IMR-90 (cell line): ENCODE measurements at regions not wholly inside any gene's neighbourhood (a gene's known extent, or its start where the extent isn't known, plus 50 kb on each side); places are given as distances from the start of the nearest gene placed in this dataset.

Experiments
- ATAC-seq: fragments of 200-7000 bp; cut with Tn5 transposase; 2 replicates; pipeline ENCODE4 v1.9.1; 2020; ENCODE audit warnings: low read depth, mild to moderate bottlenecking, moderate library complexity
- BruUV-seq: library from RNA; stranded (reverse); fragments of 400-500 nt; replicated peaks from 2 replicates; lab custom pipeline; 2021; lab: Mats Ljungman, UMichigan
- CTCF ChIA-PET: fragments of 300-600 bp; formaldehyde crosslinking; extraction: SDS; loops from one replicate; lab custom pipeline; 2021; ENCODE audit warnings: antibody characterized with exemption; lab: Yijun Ruan, JAX
- POLR2A ChIA-PET: fragments of 300-600 bp; sonication (Branson Sonifier 250); formaldehyde crosslinking; loops from one replicate; lab custom pipeline; 2022; ENCODE audit warnings: antibody characterized with exemption; ENCODE audit not compliant: unreplicated experiment; lab: Charles Lee
- DNase-seq: peaks from one replicate; pipeline ENCODE4 v3.0.0; 2013
- H2AFZ ChIP-seq: replicated peaks from 2 replicates; pipeline ENCODE3; 2013; ENCODE audit warnings: low read length, mild to moderate bottlenecking; ENCODE audit not compliant: poor library complexity
- H2AK5ac ChIP-seq: 2 replicates; pipeline ENCODE4 v1.6.1; 2013; ENCODE audit warnings: low read depth, low read length, inconsistent platforms
- H2AK9ac ChIP-seq: replicated peaks from 2 replicates; pipeline ENCODE3; 2013; ENCODE audit warnings: mild to moderate bottlenecking, low read depth, low read length, moderate library complexity; ENCODE audit not compliant: poor library complexity
- H2BK120ac ChIP-seq: 2 replicates; pipeline ENCODE4 v1.6.1; 2013; ENCODE audit warnings: low read depth, low read length, inconsistent platforms
- H2BK15ac ChIP-seq: 3 replicates; pipeline ENCODE4 v1.6.1; 2013; ENCODE audit warnings: low read depth, low read length, inconsistent platforms
- H2BK20ac ChIP-seq: 2 replicates; pipeline ENCODE4 v1.6.1; 2013; ENCODE audit warnings: low read depth, mild to moderate bottlenecking, inconsistent platforms, low read length, moderate library complexity
- H2BK5ac ChIP-seq: 2 replicates; pipeline ENCODE4 v1.6.1; 2013; ENCODE audit warnings: mild to moderate bottlenecking, low read depth, low read length, inconsistent platforms; ENCODE audit not compliant: poor library complexity, severe bottlenecking
- H3K14ac ChIP-seq: replicated peaks from 2 replicates; pipeline ENCODE4 v1.6.1; 2013; ENCODE audit warnings: low read depth, low read length, inconsistent platforms
- H3K18ac ChIP-seq: 2 replicates; pipeline ENCODE4 v1.6.1; 2013; ENCODE audit warnings: low read depth, low read length, control low read depth
- H3K23ac ChIP-seq: 2 replicates; pipeline ENCODE4 v1.6.1; 2013; ENCODE audit warnings: low read depth, low read length, inconsistent platforms
- H3K27ac ChIP-seq: 2 replicates; pipeline ENCODE4 v1.5.1; 2013; ENCODE audit warnings: mild to moderate bottlenecking, control low read depth, low read length; ENCODE audit not compliant: insufficient read depth
- H3K27me3 ChIP-seq: 2 replicates; pipeline ENCODE4 v1.6.1; 2013; ENCODE audit warnings: low read length; ENCODE audit not compliant: control insufficient read depth, insufficient read depth
- H3K36me3 ChIP-seq: 2 replicates; pipeline ENCODE4 v1.6.1; 2013; ENCODE audit warnings: low read length, mixed read lengths; ENCODE audit not compliant: control insufficient read depth, insufficient read depth
- H3K4ac ChIP-seq: 2 replicates; pipeline ENCODE4 v1.6.1; 2013; ENCODE audit warnings: low read depth, low read length, inconsistent platforms
- H3K4me1 ChIP-seq: 2 replicates; pipeline ENCODE4 v1.6.1; 2013; ENCODE audit warnings: low read length, mixed read lengths; ENCODE audit not compliant: control insufficient read depth, insufficient read depth
- H3K4me2 ChIP-seq: 2 replicates; pipeline ENCODE4 v1.6.1; 2013; ENCODE audit warnings: low read depth, mild to moderate bottlenecking, control low read depth, low read length, moderate library complexity
- H3K4me3 ChIP-seq: 2 replicates; pipeline ENCODE4 v1.5.1; 2013; ENCODE audit warnings: low read depth, mild to moderate bottlenecking, control low read depth, low read length, moderate library complexity; ENCODE audit not compliant: insufficient read depth
- H3K56ac ChIP-seq: 2 replicates; pipeline ENCODE4 v1.6.1; 2013; ENCODE audit warnings: low read length, inconsistent platforms; ENCODE audit not compliant: insufficient read depth; ENCODE audit errors: extremely low read depth
- H3K79me1 ChIP-seq, 2 experiments: 2 replicates each; pipeline ENCODE4 v1.6.1; 2013; ENCODE audit warnings: low read length in 2 of 2, inconsistent platforms in 1 of 2, low read depth in 1 of 2
- H3K9ac ChIP-seq: 2 replicates; pipeline ENCODE4 v1.6.1; 2013; ENCODE audit warnings: low read depth, low read length, control low read depth
- H3K9me1 ChIP-seq: 2 replicates; pipeline ENCODE4 v1.6.1; 2013; ENCODE audit warnings: low read length, inconsistent platforms; ENCODE audit not compliant: insufficient read depth
- H3K9me3 ChIP-seq: 2 replicates; pipeline ENCODE4 v1.6.1; 2013; ENCODE audit warnings: low read length; ENCODE audit not compliant: control insufficient read depth, insufficient read depth
- H4K20me1 ChIP-seq: 2 replicates; pipeline ENCODE4 v1.6.1; 2013; ENCODE audit warnings: low read length, inconsistent platforms; ENCODE audit not compliant: insufficient read depth
- H4K5ac ChIP-seq: 2 replicates; pipeline ENCODE4 v1.6.1; 2013; ENCODE audit warnings: mild to moderate bottlenecking, low read depth, low read length, control low read depth
- H4K8ac ChIP-seq, 2 experiments: 2 replicates each; pipeline ENCODE4 v1.6.1; 2013; ENCODE audit warnings: low read depth in 2 of 2, low read length in 2 of 2, control low read depth in 1 of 2, inconsistent platforms in 1 of 2
- H4K91ac ChIP-seq: 2 replicates; pipeline ENCODE4 v1.6.1; 2013; ENCODE audit warnings: low read depth, low read length, inconsistent platforms; ENCODE audit not compliant: insufficient read depth
- MAFK ChIP-seq: IDR thresholded peaks from 2 replicates; pipeline ENCODE4 v1.6.1; 2012; ENCODE audit warnings: low read depth, low read length, improper control_type of control experiment
- RAD21 ChIP-seq: IDR thresholded peaks from 2 replicates; pipeline ENCODE4 v1.6.1; 2012; ENCODE audit warnings: low read length, improper control_type of control experiment
- RCOR1 ChIP-seq: IDR thresholded peaks from 2 replicates; pipeline ENCODE4 v1.6.1; 2012; ENCODE audit warnings: mild to moderate bottlenecking, low read length, improper control_type of control experiment; ENCODE audit not compliant: insufficient replicate concordance
- dilution Hi-C: fragments of 300-500 bp; cut with HindIII; formaldehyde crosslinking; loops from one replicate; pipeline ENCODE4 v1.14.3; 2018; ENCODE audit warnings: low sequenced_read_pairs; ENCODE audit not compliant: unreplicated experiment
- in situ Hi-C: fragments of 300-500 bp; cut with MboI; formaldehyde crosslinking; loops from 3 replicates; pipeline ENCODE4 v1.14.3; 2019; ENCODE audit warnings: low sequenced_read_pairs, inconsistent platforms, mixed read lengths
- intact Hi-C: fragments of 100-400 bp; cut with micrococcal nuclease; formaldehyde crosslinking; loops from 2 replicates; pipeline ENCODE4 v1.10.0; 2022
- TF ChIP-seq, protein P1 (sequence below): conservative IDR thresholded peaks from 2 replicates; pipeline ENCODE4 v1.5.1; 2012; ENCODE audit warnings: mild to moderate bottlenecking, low read depth, low read length, improper control_type of control experiment

DNA sequence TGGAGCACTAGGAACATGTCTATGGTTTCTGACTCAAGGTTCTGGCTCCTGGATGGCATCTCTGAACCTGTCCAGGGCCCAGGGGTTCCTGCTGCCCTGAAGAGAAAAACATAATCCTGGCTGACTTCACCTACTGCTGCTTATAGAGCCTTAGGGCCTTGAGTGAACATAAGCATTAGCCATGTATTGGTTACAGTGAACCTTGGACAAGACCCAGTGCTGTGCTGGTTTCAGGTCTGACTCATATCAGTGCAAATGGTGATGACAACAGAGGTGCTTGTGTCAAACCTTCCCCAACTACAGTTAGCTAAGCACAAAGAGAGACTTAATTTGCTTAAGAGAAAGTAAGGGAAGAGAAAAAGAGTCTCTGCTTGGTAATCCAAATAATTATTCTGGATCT is 1047.2 kb downstream of the GLUD2 start:
- Histone ChIP-seq H2BK5ac (no peak overlapping the region), H4K8ac (no peak overlapping the region), H2AFZ (no peak overlapping the region), H3K27me3 (no peaks in the 10 kb centered on the region), H3K4me2 (no peak overlapping the region), H3K9me3 (peaks cover 8% of the 10 kb centered on the region; the same call in 1 of the 2 replicates), H2BK120ac (no peak overlapping the region), H4K91ac (no peak overlapping the region), H3K56ac (no peak overlapping the region), H4K20me1 (no peaks in the 10 kb centered on the region), H3K9me1 (no peaks in the 10 kb centered on the region), H4K5ac (no peak overlapping the region), H3K79me1 (no peaks in the 10 kb centered on the region), H2AK9ac (no peak overlapping the region), H2AK5ac (no peak overlapping the region), H3K9ac (no peak overlapping the region), H3K36me3 (no peaks in the 10 kb centered on the region), H3K18ac (no peak overlapping the region), H3K4ac (no peak overlapping the region), H3K23ac (no peak overlapping the region), H2BK15ac (no peak overlapping the region), H3K4me1 (no peaks in the 10 kb centered on the region), H2BK20ac (no peak overlapping the region), H3K4me3 (no peak overlapping the region), H3K27ac (no peak overlapping the region), H3K14ac (no peak overlapping the region)
- no TSS peak for BruUV-seq
- ChIA-PET CTCF (no interaction called here), POLR2A (no interaction called here)
- TF ChIP-seq RAD21: no peak
- TF ChIP-seq, protein P1, sequence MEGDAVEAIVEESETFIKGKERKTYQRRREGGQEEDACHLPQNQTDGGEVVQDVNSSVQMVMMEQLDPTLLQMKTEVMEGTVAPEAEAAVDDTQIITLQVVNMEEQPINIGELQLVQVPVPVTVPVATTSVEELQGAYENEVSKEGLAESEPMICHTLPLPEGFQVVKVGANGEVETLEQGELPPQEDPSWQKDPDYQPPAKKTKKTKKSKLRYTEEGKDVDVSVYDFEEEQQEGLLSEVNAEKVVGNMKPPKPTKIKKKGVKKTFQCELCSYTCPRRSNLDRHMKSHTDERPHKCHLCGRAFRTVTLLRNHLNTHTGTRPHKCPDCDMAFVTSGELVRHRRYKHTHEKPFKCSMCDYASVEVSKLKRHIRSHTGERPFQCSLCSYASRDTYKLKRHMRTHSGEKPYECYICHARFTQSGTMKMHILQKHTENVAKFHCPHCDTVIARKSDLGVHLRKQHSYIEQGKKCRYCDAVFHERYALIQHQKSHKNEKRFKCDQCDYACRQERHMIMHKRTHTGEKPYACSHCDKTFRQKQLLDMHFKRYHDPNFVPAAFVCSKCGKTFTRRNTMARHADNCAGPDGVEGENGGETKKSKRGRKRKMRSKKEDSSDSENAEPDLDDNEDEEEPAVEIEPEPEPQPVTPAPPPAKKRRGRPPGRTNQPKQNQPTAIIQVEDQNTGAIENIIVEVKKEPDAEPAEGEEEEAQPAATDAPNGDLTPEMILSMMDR: no peak
- TF ChIP-seq RCOR1: no peak
- TF ChIP-seq MAFK: no peak
- intact Hi-C loops: no loop called here
- ATAC-seq (no peak), DNase-seq (no peak)
- in situ Hi-C loops: no loop called here
- dilution Hi-C loops: no loop called here
